HG02938 (cell line): ENCODE measurements at regions not wholly inside any gene's neighbourhood (a gene's known extent, or its start where the extent isn't known, plus 50 kb on each side); places are given as distances from the start of the nearest gene placed in this dataset.

Experiments
- ATAC-seq: cut with Tn5 transposase; IDR thresholded peaks from one replicate; pipeline ENCODE4 v1.9.1; 2021; ENCODE audit warnings: mild to moderate bottlenecking, moderate library complexity; ENCODE audit not compliant: unreplicated experiment

GRCh38 chr6:18752278-18753068 lies 365.3 kb downstream of the RNF144B start:
- ATAC-seq = no peak

GRCh38 chr6:18753076-18753475 lies 365.9 kb downstream of the RNF144B start:
- no peak for ATAC-seq

GRCh38 chr6:18763086-18763485 lies 375.9 kb downstream of the RNF144B start:
- ATAC-seq = no peak

- no peak for ATAC-seq
Measured at GRCh38 chr6:18784794-18785193, 397.6 kb downstream of the RNF144B start.

GRCh38 chr6:18785810-18786490 lies 398.8 kb downstream of the RNF144B start:
- ATAC-seq = no peak

- ATAC-seq = no peak
Measured at GRCh38 chr6:18792866-18793265, 405.7 kb downstream of the RNF144B start.

- ATAC-seq = no peak
Measured at GRCh38 chr6:18795726-18796125, 408.6 kb downstream of the RNF144B start.

- ATAC-seq = no peak
Measured at GRCh38 chr6:18820725-18821124, 433.6 kb downstream of the RNF144B start.

GRCh38 chr6:18823782-18824386 lies 436.7 kb downstream of the RNF144B start:
- no peak for ATAC-seq

GRCh38 chr6:18829272-18829870 lies 442.2 kb downstream of the RNF144B start:
- ATAC-seq = no peak

GRCh38 chr6:18835976-18836375 lies 448.8 kb downstream of the RNF144B start:
- ATAC-seq = no peak

GRCh38 chr6:18837013-18837412 lies 449.9 kb downstream of the RNF144B start:
- ATAC-seq = no peak

GRCh38 chr6:18842534-18842933 lies 455.4 kb downstream of the RNF144B start:
- no peak for ATAC-seq

- no peak for ATAC-seq
Measured at GRCh38 chr6:18845896-18846295, 458.7 kb downstream of the RNF144B start.

GRCh38 chr6:18846327-18846726 lies 459.2 kb downstream of the RNF144B start:
- ATAC-seq = no peak

GRCh38 chr6:18861204-18861603 lies 474.1 kb downstream of the RNF144B start:
- ATAC-seq = no peak

- no peak for ATAC-seq
Measured at GRCh38 chr6:18883268-18883667, 496.1 kb downstream of the RNF144B start.

GRCh38 chr6:18883851-18884250 lies 496.7 kb downstream of the RNF144B start:
- ATAC-seq = no peak

GRCh38 chr6:18893540-18894269 lies 506.6 kb downstream of the RNF144B start:
- no peak for ATAC-seq

GRCh38 chr6:18897350-18897749 lies 510.2 kb downstream of the RNF144B start:
- ATAC-seq = no peak

GRCh38 chr6:18904681-18905080 lies 517.5 kb downstream of the RNF144B start:
- no peak for ATAC-seq
